ENCODE measurements at regions not wholly inside any gene's neighbourhood (a gene's known extent, or its start where the extent isn't known, plus 50 kb on each side); places are given as distances from the start of the nearest gene placed in this dataset.

- Histone ChIP-seq H3K9me3 (replicated peaks) (no peaks in the 10 kb centered on the region), H3K27ac (replicated peaks) (no peak overlapping the region), H3K4me3 (no peak overlapping the region), H3K4me1 (peaks cover 4% of the 10 kb centered on the region), H3K36me3 (no peaks in the 10 kb centered on the region), H3K27me3 (ENCODE audit: low read depth) (peaks cover 33% of the 10 kb centered on the region)
- intact Hi-C loops (cut with micrococcal nuclease), result no loop called here
- TF ChIP-seq CTCF (IDR thresholded peaks at IDR 0.05; ENCODE audit: borderline replicate concordance), result no peak
- DNase-seq, result no peak
These were observed 103.5 kb downstream of the RPS24 start for GRCh38 chr10:78137147-78137546.

GRCh38 chr10:78139341-78139740 is 105.7 kb downstream of the RPS24 start:
- DNase-seq, result no peak
- intact Hi-C loops (cut with micrococcal nuclease), result no loop called here
- H3K36me3 ChIP-seq, result no peaks in the 10 kb centered on the region
- peaks cover 31% of the 10 kb centered on the region for H3K27me3 ChIP-seq (ENCODE audit: low read depth)
- peaks cover 4% of the 10 kb centered on the region for H3K4me1 ChIP-seq
- no peak for TF ChIP-seq CTCF (IDR thresholded peaks at IDR 0.05; ENCODE audit: borderline replicate concordance)
- no peak overlapping the region for H3K4me3 ChIP-seq
- no peaks in the 10 kb centered on the region for H3K9me3 ChIP-seq (replicated peaks)
- no peak overlapping the region for H3K27ac ChIP-seq (replicated peaks)

GRCh38 chr10:78140066-78140630 is 106.5 kb downstream of the RPS24 start:
- intact Hi-C loops (cut with micrococcal nuclease), result no loop called here

GRCh38 chr10:78143576-78143975 is 109.9 kb downstream of the RPS24 start:
- DNase-seq, result no peak
- TF ChIP-seq CTCF (IDR thresholded peaks at IDR 0.05; ENCODE audit: borderline replicate concordance), result no peak
- intact Hi-C loops (cut with micrococcal nuclease), result no loop called here
- Histone ChIP-seq H3K36me3 (no peaks in the 10 kb centered on the region), H3K9me3 (replicated peaks) (no peaks in the 10 kb centered on the region), H3K4me3 (no peak overlapping the region), H3K4me1 (peaks cover 4% of the 10 kb centered on the region), H3K27me3 (ENCODE audit: low read depth) (peaks cover 24% of the 10 kb centered on the region), H3K27ac (replicated peaks) (no peak overlapping the region)

More at GRCh38 chr10:78140066-78140630, 106.5 kb downstream of the RPS24 start:
- Histone ChIP-seq H3K9me3 (replicated peaks) (no peaks in the 10 kb centered on the region), H3K36me3 (no peaks in the 10 kb centered on the region), H3K27ac (replicated peaks) (no peak overlapping the region), H3K4me1 (peaks cover 4% of the 10 kb centered on the region), H3K4me3 (no peak overlapping the region), H3K27me3 (ENCODE audit: low read depth) (peaks cover 23% of the 10 kb centered on the region)
- TF ChIP-seq CTCF (IDR thresholded peaks at IDR 0.05; ENCODE audit: borderline replicate concordance), result no peak
- no peak for DNase-seq

GRCh38 chr10:78146200-78146599 is 112.5 kb downstream of the RPS24 start:
- DNase-seq, result no peak
- H3K27ac ChIP-seq (replicated peaks), result no peak overlapping the region
- no peaks in the 10 kb centered on the region for H3K36me3 ChIP-seq
- intact Hi-C loops (cut with micrococcal nuclease), result no loop called here
- TF ChIP-seq CTCF (IDR thresholded peaks at IDR 0.05; ENCODE audit: borderline replicate concordance), result no peak
- H3K4me1 ChIP-seq, result no peaks in the 10 kb centered on the region
- H3K9me3 ChIP-seq (replicated peaks), result no peaks in the 10 kb centered on the region
- peaks cover 30% of the 10 kb centered on the region for H3K27me3 ChIP-seq (ENCODE audit: low read depth)
- H3K4me3 ChIP-seq, result no peak overlapping the region
